Peyer's patch (tissue), 4 donors: ENCODE measurements at regions not wholly inside any gene's neighbourhood (a gene's known extent, or its start where the extent isn't known, plus 50 kb on each side); places are given as distances from the start of the nearest gene placed in this dataset.

Source experiments
- DNase-seq, 3 donors: peaks; one replicate each; pipeline ENCODE4 v3.0.0-alpha.2; 2017 to 2019
- H3K27ac ChIP-seq, 4 donors: fragments of 200-600 bp; sonication (generic); one replicate each; pipeline ENCODE4 v1.5.1; 2016 to 2019
- H3K27me3 ChIP-seq, 2 donors: fragments of 200-600 bp; sonication (generic); one replicate each; pipeline ENCODE4 v1.5.1; 2019
- H3K36me3 ChIP-seq, 3 donors: fragments of 200-600 bp; sonication (generic); one replicate each; pipeline ENCODE4 v1.5.1; 2016 to 2019
- H3K4me1 ChIP-seq, 4 donors: fragments of 200-600 bp; sonication (generic); one replicate each; pipeline ENCODE4 v1.5.1; 2016 to 2019
- H3K4me3 ChIP-seq, 4 donors: fragments of 200-600 bp; sonication (generic); 1 replicate in 3 of 4; 2 replicates in 1 of 4; pipeline ENCODE4 v1.5.1; 2016 to 2019; ENCODE audit warnings: mild to moderate bottlenecking in 1 of 4
- H3K9me3 ChIP-seq, 4 donors: fragments of 200-600 bp; sonication (generic); one replicate each; pipeline ENCODE4 v1.5.1; 2016 to 2019; ENCODE audit warnings: mild to moderate bottlenecking in 1 of 4
- CTCF ChIP-seq, 6 experiments: fragments of 450-650 bp in 4 of 6; fragments of 200-600 bp in 2 of 6; sonication (generic) in 1 of 6; IDR thresholded peaks; one replicate each; pipeline ENCODE4 v1.5.1; 2017 to 2019; ENCODE audit warnings: antibody characterized with exemption in 6 of 6, mild to moderate bottlenecking in 3 of 6, moderate library complexity in 1 of 6
- POLR2A ChIP-seq, 2 donors: fragments of 450-650 bp; IDR thresholded peaks; one replicate each; pipeline ENCODE4 v1.5.1; 2017; ENCODE audit warnings: antibody characterized with exemption in 2 of 2, mild to moderate bottlenecking in 2 of 2, moderate library complexity in 2 of 2

- no peak for DNase-seq
- H3K27me3 ChIP-seq = no peaks in the 10 kb centered on the region
- H3K4me1 ChIP-seq = no peaks in the 10 kb centered on the region
- peaks cover 0 to 53% (median 0%) of the 10 kb centered on the region in 3 donors for H3K36me3 ChIP-seq
- H3K4me3 ChIP-seq = no peak overlapping the region
- no peaks in the 10 kb centered on the region for H3K9me3 ChIP-seq
- peak in 4 of 6 experiments; percentile 15 to 29 (median 23) for TF ChIP-seq CTCF (IDR thresholded peaks at IDR 0.05)
- no peak for TF ChIP-seq POLR2A (IDR thresholded peaks at IDR 0.05)
- no peak overlapping the region for H3K27ac ChIP-seq
Observed at GRCh38 chr2:74080346-74080745, 67.4 kb downstream of the BOLA3 start.

- Histone ChIP-seq H3K27me3 (no peaks in the 10 kb centered on the region), H3K9me3 (no peaks in the 10 kb centered on the region)
Observed at GRCh38 chr2:74081030-74081762, 66.5 kb downstream of the BOLA3 start.

GRCh38 chr2:74081763-74082110 lies 66.0 kb downstream of the BOLA3 start:
- no peaks in the 10 kb centered on the region for H3K27me3 ChIP-seq
- no peak overlapping the region for H3K4me3 ChIP-seq
- H3K9me3 ChIP-seq = no peaks in the 10 kb centered on the region
- no peaks in the 10 kb centered on the region for H3K4me1 ChIP-seq
- TF ChIP-seq CTCF (IDR thresholded peaks at IDR 0.05) = no peak
- no peak for TF ChIP-seq POLR2A (IDR thresholded peaks at IDR 0.05)
- no peak for DNase-seq
- no peak overlapping the region for H3K27ac ChIP-seq
- peaks cover 0 to 58% (median 0%) of the 10 kb centered on the region in 3 donors for H3K36me3 ChIP-seq

More at GRCh38 chr2:74081030-74081762, 66.5 kb downstream of the BOLA3 start:
- no peaks in the 10 kb centered on the region for H3K4me1 ChIP-seq
- no peak overlapping the region for H3K4me3 ChIP-seq
- peaks cover 0 to 56% (median 0%) of the 10 kb centered on the region in 3 donors for H3K36me3 ChIP-seq
- H3K27ac ChIP-seq = no peak overlapping the region
- TF ChIP-seq CTCF (IDR thresholded peaks at IDR 0.05) (no peak), POLR2A (IDR thresholded peaks at IDR 0.05) (no peak)
- DNase-seq = no peak

- TF ChIP-seq POLR2A (IDR thresholded peaks at IDR 0.05) = no peak
- no peak for TF ChIP-seq CTCF (IDR thresholded peaks at IDR 0.05)
- Histone ChIP-seq H3K36me3 (peaks cover 0 to 69% (median 0%) of the 10 kb centered on the region in 3 donors), H3K4me1 (no peaks in the 10 kb centered on the region), H3K9me3 (no peaks in the 10 kb centered on the region), H3K27ac (no peak overlapping the region), H3K27me3 (no peaks in the 10 kb centered on the region), H3K4me3 (no peak overlapping the region)
- DNase-seq = no peak
Observed at GRCh38 chr2:74083750-74084149, 64.0 kb downstream of the BOLA3 start.
